Esophagus squamous epithelium (tissue), 5 donors: ENCODE measurements at regions not wholly inside any gene's neighbourhood (a gene's known extent, or its start where the extent isn't known, plus 50 kb on each side); places are given as distances from the start of the nearest gene placed in this dataset.

Source experiments
- DNase-seq: peaks from one replicate; lab custom pipeline; 2025; lab: John Stamatoyannopoulos, UW
- H3K27ac ChIP-seq, 4 donors: fragments of 200-600 bp; sonication (generic); one replicate each; pipeline ENCODE4 v1.5.1; 2016 to 2019; ENCODE audit warnings: mild to moderate bottlenecking in 1 of 4
- H3K27me3 ChIP-seq, 4 donors: fragments of 200-600 bp; sonication (generic); 1 replicate in 3 of 4; 2 replicates in 1 of 4; pipeline versions ENCODE4 v1.5.1 to v1.6.0; 2017 to 2021; ENCODE audit warnings: antibody characterized with exemption in 1 of 4
- H3K36me3 ChIP-seq, 3 donors: fragments of 200-600 bp; sonication (generic); one replicate each; pipeline ENCODE4 v1.5.1; 2016 to 2019
- H3K4me1 ChIP-seq, 3 donors: fragments of 200-600 bp; sonication (generic); one replicate each; pipeline ENCODE4 v1.5.1; 2017 to 2019
- H3K4me3 ChIP-seq, 4 donors: fragments of 200-600 bp; sonication (generic); 1 replicate in 3 of 4; 2 replicates in 1 of 4; pipeline ENCODE4 v1.5.1; 2016 to 2019; ENCODE audit warnings: mild to moderate bottlenecking in 2 of 4, moderate library complexity in 1 of 4
- H3K9me3 ChIP-seq, 3 donors: fragments of 200-600 bp; sonication (generic); one replicate each; pipeline ENCODE4 v1.5.1; 2016 to 2019
- CTCF ChIP-seq, 6 experiments: fragments of 450-650 bp in 4 of 6; fragments of 200-600 bp in 2 of 6; sonication (generic) in 2 of 6; IDR thresholded peaks; one replicate each; pipeline ENCODE4 v1.5.1; 2016 to 2019; ENCODE audit warnings: antibody characterized with exemption in 6 of 6, mild to moderate bottlenecking in 4 of 6, moderate library complexity in 4 of 6
- POLR2A ChIP-seq, 4 donors: fragments of 450-650 bp; IDR thresholded peaks; one replicate each; pipeline ENCODE4 v1.6.1; 2017; ENCODE audit warnings: antibody characterized with exemption in 4 of 4, mild to moderate bottlenecking in 4 of 4, moderate library complexity in 3 of 4
- WGBS, 2 donors: methylation state at CpG; one replicate each; pipeline ENCODE4 v1.1.5; 2018; 5-methylcytosine and 5-hydroxymethylcytosine counted together
- intact Hi-C: fragments of 100-400 bp; cut with DNase I; formaldehyde crosslinking; loops from one replicate; pipeline ENCODE4 v1.15.0; 2022
- donor health status: DM: yes; HTN: yes; CAD: no.

- intact Hi-C loops, result loop anchor here (10.0 kb wide), 1 partner anchor 62 kb away; no protein-coding TSS in a partner anchor
- Histone ChIP-seq H3K27me3 (no peaks in the 10 kb centered on the region), H3K4me1 (no peaks in the 10 kb centered on the region), H3K4me3 (no peak overlapping the region), H3K27ac (no peak overlapping the region), H3K36me3 (no peaks in the 10 kb centered on the region), H3K9me3 (peaks cover 0 to 4% (median 3%) of the 10 kb centered on the region in 3 donors)
- DNase-seq, result no peak
- TF ChIP-seq CTCF (IDR thresholded peaks at IDR 0.05), result no peak
- TF ChIP-seq POLR2A (IDR thresholded peaks at IDR 0.05), result no peak
- 74 to 78% methylated on average over 2 of the region's 2 CpGs for WGBS, 2 donors
Measured at GRCh38 chr9:88712484-88712883, 177.5 kb downstream of the NXNL2 start.

- H3K36me3 ChIP-seq, result no peaks in the 10 kb centered on the region
- H3K4me3 ChIP-seq, result no peak overlapping the region
- DNase-seq, result no peak
- H3K27ac ChIP-seq, result no peak overlapping the region
- H3K9me3 ChIP-seq, result peaks cover 0 to 4% (median 3%) of the 10 kb centered on the region in 3 donors
- no peaks in the 10 kb centered on the region for H3K27me3 ChIP-seq
- TF ChIP-seq POLR2A (IDR thresholded peaks at IDR 0.05), result no peak
- no peak for TF ChIP-seq CTCF (IDR thresholded peaks at IDR 0.05)
- H3K4me1 ChIP-seq, result no peaks in the 10 kb centered on the region
- intact Hi-C loops, result loop anchor here (10.0 kb wide), 1 partner anchor 62 kb away; no protein-coding TSS in a partner anchor
Measured at GRCh38 chr9:88713010-88713409, 178.0 kb downstream of the NXNL2 start.

GRCh38 chr9:88716596-88717290 lies 181.8 kb downstream of the NXNL2 start:
- Histone ChIP-seq H3K4me3 (no peak overlapping the region), H3K36me3 (no peaks in the 10 kb centered on the region), H3K9me3 (peaks cover 0 to 4% (median 3%) of the 10 kb centered on the region in 3 donors), H3K27me3 (no peaks in the 10 kb centered on the region), H3K27ac (no peak overlapping the region), H3K4me1 (no peaks in the 10 kb centered on the region)
- no peak for TF ChIP-seq CTCF (IDR thresholded peaks at IDR 0.05)
- no peak for TF ChIP-seq POLR2A (IDR thresholded peaks at IDR 0.05)
- 76 to 82% methylated on average over 2 of the region's 2 CpGs for WGBS, 2 donors
- DNase-seq, result no peak
- intact Hi-C loops, result loop anchor here (10.0 kb wide), 1 partner anchor 58 kb away; no protein-coding TSS in a partner anchor

GRCh38 chr9:88721025-88721424 lies 186.0 kb downstream of the NXNL2 start:
- Histone ChIP-seq H3K27ac (no peak overlapping the region), H3K4me3 (no peak overlapping the region), H3K4me1 (no peaks in the 10 kb centered on the region), H3K36me3 (no peaks in the 10 kb centered on the region), H3K9me3 (no peaks in the 10 kb centered on the region), H3K27me3 (no peaks in the 10 kb centered on the region)
- WGBS, 2 donors, result 61 to 68% methylated on average over 3 of the region's 3 CpGs
- TF ChIP-seq POLR2A (IDR thresholded peaks at IDR 0.05) (no peak), CTCF (IDR thresholded peaks at IDR 0.05) (no peak)
- intact Hi-C loops, result no loop called here
- DNase-seq, result no peak

- WGBS, 2 donors, result 100% methylated on average over 1 of the region's 1 CpG
- DNase-seq, result no peak
- intact Hi-C loops, result no loop called here
Measured at GRCh38 chr9:88721495-88722279, 186.7 kb downstream of the NXNL2 start.

More at GRCh38 chr9:88721495-88722279, 186.7 kb downstream of the NXNL2 start:
- H3K36me3 ChIP-seq, result no peaks in the 10 kb centered on the region
- no peaks in the 10 kb centered on the region for H3K27me3 ChIP-seq
- H3K9me3 ChIP-seq, result no peaks in the 10 kb centered on the region
- H3K27ac ChIP-seq, result no peak overlapping the region
- H3K4me3 ChIP-seq, result no peak overlapping the region
- H3K4me1 ChIP-seq, result no peaks in the 10 kb centered on the region
- TF ChIP-seq CTCF (IDR thresholded peaks at IDR 0.05) (no peak), POLR2A (IDR thresholded peaks at IDR 0.05) (no peak)
